ENCODE measurements at regions not wholly inside any gene's neighbourhood (a gene's known extent, or its start where the extent isn't known, plus 50 kb on each side); places are given as distances from the start of the nearest gene placed in this dataset.

DNA sequence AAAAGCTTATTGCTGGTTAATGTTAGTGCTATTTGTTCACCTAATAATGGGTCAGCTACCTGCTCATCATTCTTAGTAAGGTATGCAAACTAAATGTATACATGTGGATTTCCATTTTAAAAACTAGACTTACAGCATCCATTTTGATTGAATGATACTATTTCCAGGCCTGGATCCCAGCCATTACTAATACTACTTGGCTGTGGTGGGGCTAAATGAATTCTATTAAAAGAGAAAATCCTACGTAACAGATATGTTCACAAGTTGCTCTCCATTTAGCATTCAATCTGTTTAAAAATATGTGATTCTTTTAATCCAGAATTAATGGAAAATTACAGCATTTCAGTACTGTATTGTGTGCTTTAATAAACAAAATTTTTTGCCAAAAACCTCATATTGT lies 169.4 kb upstream of the MIR17HG start:
- in situ Hi-C loops (cut with HindIII; ENCODE audit: low sequenced_read_pairs) = no loop called here

DNA sequence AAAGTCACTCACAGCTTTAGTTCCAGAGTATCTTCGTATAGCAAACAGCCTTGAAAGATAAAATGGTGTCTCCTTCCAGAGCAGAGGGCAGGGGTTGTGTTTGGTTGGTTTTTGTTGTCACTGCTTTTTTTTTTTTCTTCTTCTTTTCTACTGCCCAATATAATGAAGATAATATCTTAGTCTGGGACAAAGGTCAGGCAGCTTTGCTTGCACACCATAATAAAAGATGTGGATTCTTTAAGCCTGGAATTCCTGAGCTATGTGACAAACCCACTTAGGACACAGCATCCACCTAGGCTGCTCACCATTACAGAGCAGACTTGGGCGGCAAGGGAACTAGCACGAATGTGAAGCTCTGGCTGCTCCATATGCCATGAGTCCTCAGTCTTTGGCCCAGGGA lies 165.6 kb upstream of the MIR17HG start:
- in situ Hi-C loops (cut with HindIII; ENCODE audit: low sequenced_read_pairs) = no loop called here

DNA sequence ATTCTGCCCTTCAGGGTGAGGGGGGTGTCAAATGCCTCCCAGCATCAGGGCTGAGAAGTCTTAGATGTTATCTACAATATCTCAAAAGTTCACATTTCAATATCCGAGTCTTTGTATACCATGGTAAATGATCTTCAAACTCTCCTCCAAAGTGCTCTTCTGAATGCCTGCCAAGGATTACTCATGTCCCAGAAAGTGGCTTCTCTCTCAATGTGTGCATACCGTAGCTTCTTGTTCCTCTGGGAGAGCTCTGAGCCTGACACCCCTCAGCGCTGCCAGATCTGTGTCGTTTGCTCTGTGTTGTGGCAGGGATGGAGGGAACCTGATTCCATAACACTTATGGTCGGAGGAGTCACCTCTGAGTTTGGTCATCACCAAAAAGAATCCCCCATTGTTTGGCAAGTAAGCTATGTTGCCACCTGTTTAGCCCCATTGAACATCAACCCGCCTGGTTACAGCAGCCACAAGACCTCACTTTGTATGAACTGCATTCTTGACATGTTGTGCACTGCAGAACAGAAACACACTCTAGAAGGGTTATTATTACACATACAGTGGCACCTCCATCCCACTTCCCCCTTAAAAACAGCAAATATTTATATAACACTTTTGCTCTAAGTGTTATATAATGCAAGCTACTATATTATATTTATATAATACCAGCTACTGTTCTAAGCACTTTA lies 163.1 kb upstream of the MIR17HG start:
- in situ Hi-C loops (cut with HindIII; ENCODE audit: low sequenced_read_pairs) = no loop called here

DNA sequence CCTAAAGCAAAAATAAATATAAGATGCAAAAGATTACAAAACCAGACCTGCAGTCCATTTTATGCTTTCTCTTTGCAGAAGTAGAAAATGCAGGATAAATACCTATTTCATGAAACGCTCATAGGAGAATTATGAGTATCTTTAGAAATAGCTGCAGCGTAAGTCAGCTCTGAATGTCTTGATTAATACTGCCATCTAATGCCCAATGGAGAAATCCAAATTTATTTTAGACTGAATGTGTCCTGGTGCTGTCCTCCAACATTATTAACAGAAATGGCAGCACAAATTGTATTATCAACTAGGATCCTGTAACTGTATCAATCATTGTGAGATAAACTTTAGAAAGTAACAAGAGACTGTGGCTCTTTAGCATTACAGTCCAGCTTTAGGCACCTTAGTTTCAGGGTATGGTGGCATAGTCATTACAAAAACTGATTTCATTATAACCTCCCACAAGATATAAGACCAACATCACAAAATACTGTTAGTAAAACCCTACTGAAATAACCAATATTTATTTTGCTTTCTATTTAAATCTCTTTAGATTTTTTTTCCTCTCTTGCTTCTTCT lies 162.1 kb upstream of the MIR17HG start:
- in situ Hi-C loops (cut with HindIII; ENCODE audit: low sequenced_read_pairs) = no loop called here

DNA sequence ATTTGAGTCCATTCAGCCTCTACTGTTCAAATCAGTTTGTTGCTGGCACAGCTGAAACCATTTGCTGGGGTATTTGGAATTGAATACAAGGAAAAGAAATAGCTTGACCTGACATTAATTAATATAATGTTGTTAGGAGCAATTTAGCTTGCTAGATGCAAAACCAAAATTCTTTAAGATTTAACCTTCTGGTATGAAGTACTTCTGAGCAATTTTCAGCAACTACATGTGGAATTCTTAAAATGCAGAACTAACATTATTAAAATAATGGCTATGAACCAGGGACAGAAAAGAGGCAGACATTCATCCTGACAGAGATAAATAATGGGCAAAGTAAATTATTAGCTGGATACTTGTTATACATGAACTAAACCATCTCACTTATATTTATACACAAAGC lies 160.0 kb upstream of the MIR17HG start:
- in situ Hi-C loops (cut with HindIII; ENCODE audit: low sequenced_read_pairs) = no loop called here

DNA sequence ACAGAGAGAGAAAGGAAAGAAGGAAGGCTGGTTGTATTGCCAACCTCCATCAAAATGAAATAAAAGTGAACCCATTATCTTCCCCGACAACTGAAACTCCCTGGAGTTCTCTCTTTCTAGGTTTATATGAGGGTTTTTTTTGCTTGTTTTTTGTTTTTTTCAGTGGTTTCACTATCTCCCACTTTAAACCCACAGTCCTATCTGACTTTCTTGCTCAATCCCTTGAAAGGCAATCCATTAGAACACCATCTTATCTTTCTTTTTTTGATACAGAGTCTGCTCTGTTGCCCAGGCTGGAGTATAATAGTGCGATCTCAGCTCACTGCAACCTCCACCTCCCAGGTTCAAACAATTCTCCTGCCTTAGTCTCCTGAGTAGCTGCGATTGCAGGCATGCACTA lies 158.0 kb upstream of the MIR17HG start:
- in situ Hi-C loops (cut with HindIII; ENCODE audit: low sequenced_read_pairs) = no loop called here

DNA sequence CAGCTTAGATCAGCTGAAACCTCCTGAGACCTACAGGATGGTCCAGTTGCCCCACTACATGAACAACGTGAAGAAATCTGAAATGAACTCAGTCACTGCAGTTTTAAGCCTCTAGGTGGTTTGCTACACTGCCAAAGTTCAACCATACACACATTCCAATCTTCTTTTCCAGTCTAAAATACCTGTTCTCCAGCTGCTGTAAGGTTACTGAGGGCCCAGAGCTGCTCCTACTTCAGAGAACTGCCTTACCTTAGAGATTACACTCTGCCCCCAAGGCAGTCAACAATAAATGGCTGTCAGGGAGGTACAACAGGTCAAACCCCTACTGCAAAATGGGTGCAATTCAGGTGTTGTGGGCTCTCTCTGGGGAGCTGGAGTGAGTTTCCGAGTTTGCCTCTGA lies 154.1 kb upstream of the MIR17HG start:
- in situ Hi-C loops (cut with HindIII; ENCODE audit: low sequenced_read_pairs) = no loop called here

DNA sequence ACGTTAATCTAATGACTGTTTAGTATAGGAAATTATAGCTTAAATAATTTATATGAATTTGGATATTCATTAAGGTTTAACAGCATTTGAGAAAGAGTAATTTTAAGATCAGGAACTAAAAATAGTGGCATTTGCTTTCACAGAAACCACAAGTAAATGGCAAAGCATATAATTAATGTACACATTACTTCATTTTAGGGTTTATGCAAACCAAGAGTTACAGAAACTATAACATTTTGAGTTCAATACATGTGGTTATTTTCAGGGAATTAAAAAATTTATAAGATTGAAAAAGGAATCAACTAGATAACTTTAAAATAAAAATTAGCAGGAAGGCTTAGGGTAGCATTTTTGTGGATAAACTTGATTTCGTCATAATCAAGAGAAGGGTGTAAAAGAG lies 151.7 kb upstream of the MIR17HG start:
- in situ Hi-C loops (cut with HindIII; ENCODE audit: low sequenced_read_pairs) = no loop called here

DNA sequence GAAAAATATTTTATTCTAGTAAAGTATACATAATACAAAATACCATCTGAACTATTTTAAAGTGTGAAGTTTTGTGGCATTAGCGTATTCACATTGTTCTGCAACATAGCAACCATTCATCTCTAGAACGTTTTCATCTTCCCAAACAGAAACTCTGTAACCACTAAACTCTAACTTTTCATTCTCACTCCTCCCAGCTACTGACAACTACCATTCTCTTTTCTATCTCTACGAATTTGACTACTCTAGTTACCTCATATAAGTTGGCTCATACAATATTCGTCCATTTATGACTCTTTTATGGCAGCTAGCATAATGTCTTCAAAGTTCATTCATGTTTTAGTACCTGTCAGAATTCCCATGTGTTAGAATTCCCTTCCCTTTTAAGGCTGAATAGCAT lies 150.5 kb upstream of the MIR17HG start:
- in situ Hi-C loops (cut with HindIII; ENCODE audit: low sequenced_read_pairs) = no loop called here

DNA sequence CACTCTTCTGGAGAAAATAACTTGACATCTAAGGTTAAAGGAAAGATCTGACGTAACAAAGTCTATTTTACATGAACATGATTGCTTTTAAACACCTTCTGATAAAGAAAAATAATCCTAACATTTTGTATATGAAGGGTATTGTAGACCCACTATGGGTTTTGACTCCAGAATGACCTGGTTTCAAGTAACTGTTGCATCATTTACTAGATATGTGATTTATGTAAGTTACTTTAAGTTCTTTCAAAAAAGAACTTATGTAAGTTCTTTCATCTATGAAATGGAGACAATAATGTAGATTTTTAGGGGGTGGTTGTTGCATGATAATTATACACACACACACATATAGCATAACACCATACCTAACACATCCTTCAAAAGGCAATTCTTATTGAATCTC lies 147.6 kb upstream of the MIR17HG start:
- in situ Hi-C loops (cut with HindIII; ENCODE audit: low sequenced_read_pairs) = no loop called here

DNA sequence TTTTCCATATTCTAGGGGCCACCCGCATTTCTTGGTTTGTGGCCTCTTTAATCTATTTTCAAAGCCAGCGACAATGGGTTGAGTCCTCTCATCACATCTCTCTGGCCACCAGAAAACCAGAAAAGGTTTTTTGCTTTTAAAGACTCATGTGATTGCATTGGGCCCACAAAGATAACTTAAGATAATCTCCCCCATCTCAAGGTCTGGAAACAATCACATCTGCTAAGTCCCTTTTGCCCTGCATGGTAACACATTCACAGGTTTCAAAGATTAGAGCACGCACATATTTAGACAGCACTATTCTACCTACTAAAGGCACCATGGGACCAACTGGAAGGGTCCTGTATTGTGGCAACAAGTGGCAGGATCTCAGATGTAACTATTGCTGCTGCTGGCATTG lies 147.0 kb upstream of the MIR17HG start:
- in situ Hi-C loops (cut with HindIII; ENCODE audit: low sequenced_read_pairs) = no loop called here

DNA sequence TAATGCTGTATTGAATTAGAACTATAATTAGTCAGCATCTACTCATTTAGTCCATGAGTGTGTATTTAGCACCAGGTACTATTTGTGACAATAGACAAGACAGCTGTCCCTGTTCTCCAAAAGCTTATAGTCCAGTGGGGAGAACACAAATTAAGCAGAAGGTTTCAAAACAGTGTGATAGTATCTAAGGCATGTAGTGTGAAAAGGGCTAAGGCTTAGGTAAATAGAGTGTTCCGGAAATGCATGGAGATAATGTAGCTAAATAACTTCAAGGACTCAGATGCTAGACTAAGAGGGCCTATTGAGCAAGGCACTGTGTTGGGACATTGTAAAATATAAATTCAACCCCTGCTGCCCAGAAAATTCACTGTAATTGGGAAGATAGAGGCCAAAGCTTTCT lies 144.1 kb upstream of the MIR17HG start:
- in situ Hi-C loops (cut with HindIII; ENCODE audit: low sequenced_read_pairs) = no loop called here

DNA sequence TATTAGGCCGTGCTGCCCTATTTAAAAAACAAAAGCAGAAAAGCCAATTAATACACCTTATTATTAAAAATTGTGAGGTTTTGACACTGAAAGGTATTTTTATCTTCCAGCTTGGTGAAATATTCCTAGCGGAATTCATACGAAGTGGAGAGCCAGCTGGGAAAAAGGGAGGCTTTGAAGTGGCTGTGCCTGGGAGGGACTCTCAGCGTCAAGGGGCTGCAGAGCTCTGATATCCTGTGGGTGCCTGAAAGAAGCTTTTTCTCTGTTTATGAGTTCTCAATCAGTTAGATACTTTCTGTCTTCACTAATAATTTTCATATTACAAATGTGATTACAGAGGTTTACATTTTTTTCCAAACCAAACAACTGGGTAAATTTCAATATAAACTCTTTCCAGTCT lies 140.2 kb upstream of the MIR17HG start:
- in situ Hi-C loops (cut with HindIII; ENCODE audit: low sequenced_read_pairs) = no loop called here

DNA sequence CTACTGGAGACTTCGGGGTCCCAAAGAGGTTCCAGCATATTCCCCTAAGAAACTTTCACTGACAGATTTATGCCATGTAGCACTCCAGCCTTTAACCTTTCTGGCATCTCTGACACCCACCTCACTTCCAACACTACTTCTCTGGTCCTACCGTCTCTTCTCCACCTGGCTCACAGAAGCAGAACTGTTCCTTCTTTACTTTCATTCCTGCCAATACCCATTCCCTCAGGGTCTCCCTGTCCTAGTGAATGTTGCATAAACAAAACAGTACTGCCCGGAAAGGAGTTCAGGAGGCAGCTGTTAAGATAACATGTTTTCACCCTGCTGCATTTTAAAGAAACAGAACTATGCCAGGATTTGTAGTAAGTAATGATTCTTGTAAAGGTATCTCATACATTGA lies 136.0 kb upstream of the MIR17HG start:
- in situ Hi-C loops (cut with HindIII; ENCODE audit: low sequenced_read_pairs) = no loop called here

DNA sequence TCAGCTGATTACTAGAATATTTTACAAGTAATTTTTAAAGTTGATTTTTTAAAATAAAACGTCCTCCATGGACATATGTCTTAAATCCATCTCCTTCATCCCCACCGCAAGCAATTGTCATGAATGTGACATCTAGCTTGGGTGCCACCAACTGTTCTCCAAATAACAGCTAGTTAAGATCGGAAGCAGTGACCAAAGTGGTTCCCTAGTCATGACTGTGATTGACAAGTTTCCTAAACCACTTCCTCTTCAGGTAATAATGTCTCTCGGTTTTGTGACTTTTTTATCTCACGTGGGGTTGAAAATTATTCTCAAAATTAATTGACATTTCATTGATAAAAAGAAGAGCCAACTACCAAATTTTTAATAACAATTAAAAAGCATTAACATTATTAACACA lies 135.3 kb upstream of the MIR17HG start:
- in situ Hi-C loops (cut with HindIII; ENCODE audit: low sequenced_read_pairs) = no loop called here

DNA sequence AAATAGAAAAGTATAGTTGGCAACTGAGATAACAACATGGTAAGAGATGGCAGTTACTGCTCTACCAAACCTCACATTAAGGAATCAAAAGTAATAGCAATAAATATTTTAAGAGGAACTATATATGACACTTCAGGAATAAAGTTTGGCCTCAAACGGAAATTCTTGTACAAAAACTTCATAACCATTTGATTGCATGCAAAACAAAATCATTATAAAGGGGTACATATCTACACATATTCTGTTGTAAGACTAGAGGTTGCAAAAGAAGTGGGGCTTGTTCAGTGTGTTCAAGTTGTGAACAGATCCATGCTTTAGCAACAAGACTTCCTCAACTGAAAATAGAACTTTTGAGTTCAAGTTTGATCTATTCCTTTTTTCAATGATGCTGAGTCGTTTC lies 133.5 kb upstream of the MIR17HG start:
- in situ Hi-C loops (cut with HindIII; ENCODE audit: low sequenced_read_pairs) = no loop called here

DNA sequence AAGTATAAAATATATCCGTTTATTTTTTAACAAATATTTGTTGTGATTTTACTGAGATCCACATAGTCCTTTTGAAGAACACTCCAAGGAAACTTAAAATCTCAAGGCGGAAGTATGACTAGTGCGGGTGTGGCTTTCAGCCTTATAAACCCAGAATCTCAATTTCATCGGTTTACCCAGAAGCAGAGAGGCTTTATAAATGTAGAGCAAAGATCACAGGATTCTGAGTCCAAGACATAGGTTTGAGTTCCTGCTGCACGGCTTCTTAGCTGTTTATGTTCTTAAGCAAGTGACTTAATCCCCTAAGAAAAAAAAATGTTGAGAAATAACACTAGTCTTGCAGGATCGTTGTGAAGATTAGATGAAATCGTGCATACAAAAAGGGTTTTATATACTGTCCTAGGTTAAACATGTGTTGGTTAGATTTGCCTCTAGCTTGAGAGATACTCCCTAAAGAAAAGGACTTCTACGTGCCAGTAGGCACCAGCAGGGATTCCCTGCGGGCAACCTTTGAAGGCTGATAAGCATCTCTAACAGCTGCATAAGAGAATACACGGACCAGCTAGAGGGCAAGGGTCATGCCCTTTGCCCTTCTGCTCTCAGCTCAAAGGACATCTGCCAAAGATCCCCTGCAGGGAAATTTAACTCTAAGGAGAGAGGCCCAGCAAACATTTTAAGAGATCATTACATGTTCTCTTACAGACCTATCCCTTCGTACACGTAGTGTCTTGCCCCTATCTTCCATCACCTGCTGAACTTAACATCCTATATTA lies 130.4 kb upstream of the MIR17HG start:
- in situ Hi-C loops (cut with HindIII; ENCODE audit: low sequenced_read_pairs) = no loop called here

DNA sequence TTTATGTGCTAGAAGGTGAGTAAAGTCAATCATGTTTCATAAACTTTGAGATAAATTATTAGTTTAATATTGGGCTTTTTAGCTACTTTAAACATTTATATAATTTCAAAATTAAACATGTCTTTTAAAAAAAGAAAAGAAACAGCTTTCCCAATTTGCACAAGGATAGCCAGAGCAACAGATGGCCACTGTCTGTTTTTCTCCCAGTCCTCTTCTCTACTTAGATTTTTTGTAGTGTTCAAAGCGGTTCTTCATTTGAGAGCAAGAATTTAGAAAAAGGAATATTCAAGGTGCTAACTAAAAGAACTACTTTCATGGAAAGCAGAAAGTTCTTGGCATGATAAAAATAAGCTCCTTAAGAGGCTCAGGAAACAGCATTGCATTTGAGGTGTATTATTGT lies 128.3 kb upstream of the MIR17HG start:
- in situ Hi-C loops (cut with HindIII; ENCODE audit: low sequenced_read_pairs) = no loop called here

DNA sequence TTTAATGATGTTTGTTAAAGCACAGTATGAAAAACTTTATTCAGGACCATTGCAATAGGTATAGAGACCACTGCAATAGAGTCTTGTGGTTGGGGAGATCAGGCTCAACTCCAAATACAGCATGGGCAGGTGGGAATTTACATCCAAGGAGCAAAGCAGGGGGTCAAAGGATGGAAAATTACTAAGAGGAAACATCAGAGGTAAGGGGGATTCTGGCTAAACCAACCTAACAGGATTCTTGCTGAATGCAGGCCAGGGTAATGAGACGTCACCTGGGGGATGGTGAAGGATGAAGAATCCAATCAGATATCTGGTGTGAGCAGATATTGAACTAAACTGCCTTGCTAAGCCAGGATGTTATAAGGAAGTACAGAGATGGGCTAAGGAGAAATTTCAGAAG lies 126.6 kb upstream of the MIR17HG start:
- in situ Hi-C loops (cut with HindIII; ENCODE audit: low sequenced_read_pairs) = no loop called here

DNA sequence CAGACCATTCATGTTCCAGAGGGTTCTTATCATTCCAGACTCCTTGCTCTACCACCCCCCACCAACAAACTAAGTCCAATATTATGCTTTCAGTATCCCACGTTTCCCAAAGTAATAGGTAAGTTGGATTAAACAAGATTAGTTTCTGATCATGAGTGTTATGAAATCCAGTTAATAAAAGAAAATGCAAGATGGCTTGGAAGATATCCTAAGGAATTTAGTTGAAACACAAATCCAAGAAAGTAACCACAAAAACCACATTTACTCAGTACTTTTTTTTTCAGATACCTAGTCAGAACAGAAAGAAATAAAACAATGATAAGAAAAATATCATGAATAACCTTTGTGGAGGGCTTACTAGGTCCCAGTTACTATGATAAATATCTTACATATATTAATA lies 119.4 kb upstream of the MIR17HG start:
- in situ Hi-C loops (cut with HindIII; ENCODE audit: low sequenced_read_pairs) = no loop called here

DNA sequence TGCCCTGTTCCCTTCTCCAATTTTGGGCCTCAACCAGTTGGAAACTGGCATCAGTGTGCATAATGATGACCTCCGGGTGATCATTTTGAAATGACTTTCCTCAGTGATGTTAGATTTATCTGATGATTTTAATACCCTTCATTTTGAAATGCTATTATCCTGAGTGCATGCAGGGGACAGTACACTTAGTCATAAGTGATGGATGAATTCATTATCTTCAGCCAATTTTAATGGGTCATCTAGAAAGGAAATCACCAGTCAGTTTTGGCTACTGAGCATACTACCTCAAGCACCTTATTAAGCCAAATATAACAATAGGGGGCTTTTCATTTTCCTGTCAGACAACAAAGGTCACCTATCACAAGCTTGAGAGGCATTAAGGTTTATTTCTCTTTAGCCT lies 118.5 kb upstream of the MIR17HG start:
- in situ Hi-C loops (cut with HindIII; ENCODE audit: low sequenced_read_pairs) = no loop called here

DNA sequence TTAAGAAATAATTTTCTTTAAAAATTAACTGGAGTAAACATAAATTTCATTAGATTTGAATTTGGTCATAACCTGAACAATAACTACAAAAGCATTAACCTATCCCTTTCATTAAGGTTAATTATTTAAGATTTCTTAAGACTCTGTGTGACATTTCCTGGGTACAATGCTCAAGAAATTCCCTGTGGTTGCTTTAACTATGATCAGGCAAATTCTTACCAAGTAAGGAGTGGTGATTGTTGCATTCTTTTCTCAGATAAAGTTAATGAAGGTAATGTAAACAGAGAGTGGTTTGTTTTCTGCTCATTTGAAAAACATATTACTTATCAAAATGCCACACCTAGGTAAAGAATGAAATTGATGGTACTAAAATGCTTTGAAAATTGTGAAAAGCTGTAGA lies 114.8 kb upstream of the MIR17HG start:
- in situ Hi-C loops (cut with HindIII; ENCODE audit: low sequenced_read_pairs) = no loop called here
